Tibial nerve (tissue), 4 donors: ENCODE measurements at regions not wholly inside any gene's neighbourhood (a gene's known extent, or its start where the extent isn't known, plus 50 kb on each side); places are given as distances from the start of the nearest gene placed in this dataset.

Experiments
- DNase-seq, 2 donors: peaks; one replicate each; pipeline ENCODE4 v3.0.0-alpha.2; 2019; ENCODE audit warnings: low spot score in 2 of 2
- H3K27ac ChIP-seq, 4 donors: fragments of 200-600 bp; sonication (generic) in 3 of 4; one replicate each; pipeline ENCODE4 v1.5.1; 2017 to 2019; ENCODE audit warnings: mild to moderate bottlenecking in 1 of 4
- H3K27me3 ChIP-seq, 2 donors: fragments of 200-600 bp; sonication (generic) in 1 of 2; one replicate each; pipeline versions ENCODE4 v1.5.1 to v1.6.0; 2017 to 2019
- H3K36me3 ChIP-seq, 3 donors: fragments of 200-600 bp; sonication (generic); one replicate each; pipeline ENCODE4 v1.5.1; 2018 to 2019
- H3K4me1 ChIP-seq, 4 donors: fragments of 200-600 bp; sonication (generic) in 3 of 4; one replicate each; pipeline ENCODE4 v1.5.1; 2017 to 2019
- H3K4me3 ChIP-seq, 4 donors: fragments of 200-600 bp; sonication (generic) in 3 of 4; one replicate each; pipeline ENCODE4 v1.5.1; 2017 to 2019; ENCODE audit warnings: mild to moderate bottlenecking in 1 of 4, moderate library complexity in 1 of 4
- H3K9me3 ChIP-seq, 4 donors: fragments of 200-600 bp; sonication (generic) in 3 of 4; one replicate each; pipeline ENCODE4 v1.5.1; 2017 to 2019
- CTCF ChIP-seq, 5 experiments: fragments of 200-600 bp in 3 of 5; fragments of 450-650 bp in 2 of 5; sonication (generic) in 3 of 5; IDR thresholded peaks; one replicate each; pipeline ENCODE4 v1.5.1; 2016 to 2019; ENCODE audit warnings: antibody characterized with exemption in 5 of 5, mild to moderate bottlenecking in 3 of 5, moderate library complexity in 2 of 5
- EP300 ChIP-seq, 2 donors: sonication (generic); formaldehyde crosslinking; IDR thresholded peaks; one replicate each; pipeline ENCODE4 v1.6.1; 2017; ENCODE audit warnings: antibody characterized with exemption in 2 of 2, mild to moderate bottlenecking in 1 of 2
- POLR2A ChIP-seq, 2 donors: fragments of 450-650 bp; IDR thresholded peaks; one replicate each; pipeline ENCODE4 v1.6.1; 2017; ENCODE audit warnings: antibody characterized with exemption in 2 of 2, mild to moderate bottlenecking in 2 of 2, moderate library complexity in 2 of 2
- WGBS, 2 donors: methylation state at CpG; one replicate each; pipeline ENCODE4 v1.1.5; 2018; 5-methylcytosine and 5-hydroxymethylcytosine counted together

GRCh38 chr13:105035092-105035491 lies 1500.4 kb downstream of the EFNB2 start:
- Histone ChIP-seq H3K9me3 (no peaks in the 10 kb centered on the region), H3K27ac (no peak overlapping the region), H3K4me1 (peaks cover 0 to 5% (median 0%) of the 10 kb centered on the region in 4 donors), H3K36me3 (no peaks in the 10 kb centered on the region), H3K4me3 (no peak overlapping the region), H3K27me3 (no peaks in the 10 kb centered on the region)
- no peak for DNase-seq
- 56 to 71% methylated on average over 4 of the region's 4 CpGs for WGBS, 2 donors
- TF ChIP-seq CTCF (IDR thresholded peaks at IDR 0.05): no peak
- TF ChIP-seq POLR2A (IDR thresholded peaks at IDR 0.05): no peak

- WGBS, 2 donors: 87 to 100% methylated on average over 2 of the region's 2 CpGs
- no peak for DNase-seq
- TF ChIP-seq POLR2A (IDR thresholded peaks at IDR 0.05) (no peak), EP300 (IDR thresholded peaks at IDR 0.05) (no peak), CTCF (IDR thresholded peaks at IDR 0.05) (no peak)
- Histone ChIP-seq H3K36me3 (no peaks in the 10 kb centered on the region), H3K4me1 (peaks cover 0 to 5% (median 0%) of the 10 kb centered on the region in 4 donors), H3K9me3 (no peaks in the 10 kb centered on the region), H3K4me3 (no peak overlapping the region), H3K27ac (no peak overlapping the region), H3K27me3 (no peaks in the 10 kb centered on the region)
Observed at GRCh38 chr13:105033999-105034398, 1501.5 kb downstream of the EFNB2 start.

GRCh38 chr13:105031306-105031705 lies 1504.2 kb downstream of the EFNB2 start:
- Histone ChIP-seq H3K27me3 (no peaks in the 10 kb centered on the region), H3K27ac (no peak overlapping the region), H3K4me3 (no peak overlapping the region), H3K9me3 (no peaks in the 10 kb centered on the region), H3K4me1 (peaks cover 0 to 5% (median 0%) of the 10 kb centered on the region in 4 donors), H3K36me3 (no peaks in the 10 kb centered on the region)
- TF ChIP-seq CTCF (IDR thresholded peaks at IDR 0.05) (no peak), EP300 (IDR thresholded peaks at IDR 0.05) (no peak), POLR2A (IDR thresholded peaks at IDR 0.05) (no peak)
- no peak for DNase-seq
- WGBS, 2 donors: 93 to 95% methylated on average over 5 of the region's 5 CpGs

- WGBS, 2 donors: 88 to 95% methylated on average over 3 of the region's 3 CpGs
- Histone ChIP-seq H3K4me3 (no peak overlapping the region), H3K4me1 (peaks cover 0 to 5% (median 0%) of the 10 kb centered on the region in 4 donors), H3K27me3 (no peaks in the 10 kb centered on the region), H3K9me3 (no peaks in the 10 kb centered on the region), H3K36me3 (no peaks in the 10 kb centered on the region), H3K27ac (no peak overlapping the region)
- DNase-seq: no peak
- no peak for TF ChIP-seq POLR2A (IDR thresholded peaks at IDR 0.05)
- TF ChIP-seq CTCF (IDR thresholded peaks at IDR 0.05): no peak
- TF ChIP-seq EP300 (IDR thresholded peaks at IDR 0.05): no peak
Observed at GRCh38 chr13:105030851-105031250, 1504.6 kb downstream of the EFNB2 start.

- H3K9me3 ChIP-seq: no peaks in the 10 kb centered on the region
- 95 to 98% methylated on average over 8 of the region's 8 CpGs for WGBS, 2 donors
- H3K27me3 ChIP-seq: no peaks in the 10 kb centered on the region
- no peaks in the 10 kb centered on the region for H3K4me1 ChIP-seq
- TF ChIP-seq EP300 (IDR thresholded peaks at IDR 0.05): no peak
- TF ChIP-seq CTCF (IDR thresholded peaks at IDR 0.05): no peak
- no peak for TF ChIP-seq POLR2A (IDR thresholded peaks at IDR 0.05)
- H3K27ac ChIP-seq: no peak overlapping the region
- no peaks in the 10 kb centered on the region for H3K36me3 ChIP-seq
- DNase-seq: no peak
- H3K4me3 ChIP-seq: no peak overlapping the region
Observed at GRCh38 chr13:105019073-105019472, 1516.4 kb downstream of the EFNB2 start.
